Esophagus squamous epithelium (tissue), 5 donors: ENCODE measurements at regions not wholly inside any gene's neighbourhood (a gene's known extent, or its start where the extent isn't known, plus 50 kb on each side); places are given as distances from the start of the nearest gene placed in this dataset.

Experiments
- DNase-seq: peaks from one replicate; lab custom pipeline; 2025; lab: John Stamatoyannopoulos, UW
- H3K27ac ChIP-seq, 4 donors: fragments of 200-600 bp; sonication (generic); one replicate each; pipeline ENCODE4 v1.5.1; 2016 to 2019; ENCODE audit warnings: mild to moderate bottlenecking in 1 of 4
- H3K27me3 ChIP-seq, 4 donors: fragments of 200-600 bp; sonication (generic); 1 replicate in 3 of 4; 2 replicates in 1 of 4; pipeline versions ENCODE4 v1.5.1 to v1.6.0; 2017 to 2021; ENCODE audit warnings: antibody characterized with exemption in 1 of 4
- H3K36me3 ChIP-seq, 3 donors: fragments of 200-600 bp; sonication (generic); one replicate each; pipeline ENCODE4 v1.5.1; 2016 to 2019
- H3K4me1 ChIP-seq, 3 donors: fragments of 200-600 bp; sonication (generic); one replicate each; pipeline ENCODE4 v1.5.1; 2017 to 2019
- H3K4me3 ChIP-seq, 4 donors: fragments of 200-600 bp; sonication (generic); 1 replicate in 3 of 4; 2 replicates in 1 of 4; pipeline ENCODE4 v1.5.1; 2016 to 2019; ENCODE audit warnings: mild to moderate bottlenecking in 2 of 4, moderate library complexity in 1 of 4
- H3K9me3 ChIP-seq, 3 donors: fragments of 200-600 bp; sonication (generic); one replicate each; pipeline ENCODE4 v1.5.1; 2016 to 2019
- POLR2A ChIP-seq, 4 donors: fragments of 450-650 bp; IDR thresholded peaks; one replicate each; pipeline ENCODE4 v1.6.1; 2017; ENCODE audit warnings: antibody characterized with exemption in 4 of 4, mild to moderate bottlenecking in 4 of 4, moderate library complexity in 3 of 4
- WGBS, 2 donors: methylation state at CpG; one replicate each; pipeline ENCODE4 v1.1.5; 2018; 5-methylcytosine and 5-hydroxymethylcytosine counted together
- intact Hi-C: fragments of 100-400 bp; cut with DNase I; formaldehyde crosslinking; loops from one replicate; pipeline ENCODE4 v1.15.0; 2022
- TF ChIP-seq, protein P1 (sequence below), 6 experiments: fragments of 450-650 bp in 4 of 6; fragments of 200-600 bp in 2 of 6; sonication (generic) in 2 of 6; IDR thresholded peaks; one replicate each; pipeline ENCODE4 v1.5.1; 2016 to 2019; ENCODE audit warnings: antibody characterized with exemption in 6 of 6, mild to moderate bottlenecking in 4 of 6, moderate library complexity in 4 of 6
- donor health status: DM: yes; HTN: yes; CAD: no.

GRCh38 chr16:65634833-65635232 lies 513.0 kb upstream of the CDH11 start:
- Histone ChIP-seq H3K4me1 (no peaks in the 10 kb centered on the region), H3K9me3 (no peaks in the 10 kb centered on the region), H3K4me3 (no peak overlapping the region), H3K27me3 (peaks cover 0 to 3% (median 0%) of the 10 kb centered on the region in 4 donors), H3K27ac (no peak overlapping the region), H3K36me3 (no peaks in the 10 kb centered on the region)
- intact Hi-C loops: no loop called here
- no peak for DNase-seq
- no peak for TF ChIP-seq POLR2A (IDR thresholded peaks at IDR 0.05)
- TF ChIP-seq, protein P1, sequence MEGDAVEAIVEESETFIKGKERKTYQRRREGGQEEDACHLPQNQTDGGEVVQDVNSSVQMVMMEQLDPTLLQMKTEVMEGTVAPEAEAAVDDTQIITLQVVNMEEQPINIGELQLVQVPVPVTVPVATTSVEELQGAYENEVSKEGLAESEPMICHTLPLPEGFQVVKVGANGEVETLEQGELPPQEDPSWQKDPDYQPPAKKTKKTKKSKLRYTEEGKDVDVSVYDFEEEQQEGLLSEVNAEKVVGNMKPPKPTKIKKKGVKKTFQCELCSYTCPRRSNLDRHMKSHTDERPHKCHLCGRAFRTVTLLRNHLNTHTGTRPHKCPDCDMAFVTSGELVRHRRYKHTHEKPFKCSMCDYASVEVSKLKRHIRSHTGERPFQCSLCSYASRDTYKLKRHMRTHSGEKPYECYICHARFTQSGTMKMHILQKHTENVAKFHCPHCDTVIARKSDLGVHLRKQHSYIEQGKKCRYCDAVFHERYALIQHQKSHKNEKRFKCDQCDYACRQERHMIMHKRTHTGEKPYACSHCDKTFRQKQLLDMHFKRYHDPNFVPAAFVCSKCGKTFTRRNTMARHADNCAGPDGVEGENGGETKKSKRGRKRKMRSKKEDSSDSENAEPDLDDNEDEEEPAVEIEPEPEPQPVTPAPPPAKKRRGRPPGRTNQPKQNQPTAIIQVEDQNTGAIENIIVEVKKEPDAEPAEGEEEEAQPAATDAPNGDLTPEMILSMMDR (IDR thresholded peaks at IDR 0.05): no peak
- 94 to 95% methylated on average over 1 of the region's 1 CpG for WGBS, 2 donors

- Histone ChIP-seq H3K27ac (no peak overlapping the region), H3K4me3 (no peak overlapping the region)
These were observed 512.4 kb upstream of the CDH11 start for GRCh38 chr16:65634291-65634690.

DNA sequence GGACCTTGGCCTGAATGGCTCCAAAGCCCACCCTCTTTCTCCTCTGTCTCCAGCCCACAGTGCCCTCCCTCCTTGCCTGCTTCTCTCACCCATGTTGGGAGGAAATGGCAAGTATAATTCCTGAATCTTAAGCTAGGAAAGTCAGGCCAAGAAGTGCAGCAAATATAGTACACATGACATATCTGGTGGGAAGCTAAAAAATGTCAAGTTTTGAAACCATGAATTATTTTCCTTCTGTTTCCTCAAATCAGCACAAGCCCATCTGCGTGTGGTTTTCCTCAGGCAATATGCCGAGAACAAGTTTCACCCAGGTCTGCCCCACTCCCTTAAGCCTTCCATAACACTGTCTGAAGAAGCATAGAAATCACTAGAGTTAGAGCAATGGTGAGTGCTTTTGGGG lies 502.8 kb upstream of the CDH11 start:
- intact Hi-C loops: no loop called here
- Histone ChIP-seq H3K4me3 (no peak overlapping the region), H3K27me3 (peaks cover 0 to 24% (median 0%) of the 10 kb centered on the region in 4 donors), H3K9me3 (no peaks in the 10 kb centered on the region), H3K27ac (no peak overlapping the region), H3K4me1 (no peaks in the 10 kb centered on the region), H3K36me3 (no peaks in the 10 kb centered on the region)
- WGBS, 2 donors: 61 to 94% methylated on average over 2 of the region's 2 CpGs
- TF ChIP-seq POLR2A (IDR thresholded peaks at IDR 0.05): no peak
- TF ChIP-seq, protein P1 (IDR thresholded peaks at IDR 0.05): no peak
- no peak for DNase-seq

More at GRCh38 chr16:65634291-65634690, 512.4 kb upstream of the CDH11 start:
- 73 to 76% methylated on average over 3 to 5 of the region's 5 CpGs for WGBS, 2 donors
- TF ChIP-seq, protein P1 (IDR thresholded peaks at IDR 0.05): no peak
- no peak for TF ChIP-seq POLR2A (IDR thresholded peaks at IDR 0.05)
- intact Hi-C loops: no loop called here
- Histone ChIP-seq H3K27me3 (peaks cover 0 to 5% (median 0%) of the 10 kb centered on the region in 4 donors), H3K9me3 (no peaks in the 10 kb centered on the region), H3K36me3 (no peaks in the 10 kb centered on the region), H3K4me1 (no peaks in the 10 kb centered on the region)
- DNase-seq: no peak

DNA sequence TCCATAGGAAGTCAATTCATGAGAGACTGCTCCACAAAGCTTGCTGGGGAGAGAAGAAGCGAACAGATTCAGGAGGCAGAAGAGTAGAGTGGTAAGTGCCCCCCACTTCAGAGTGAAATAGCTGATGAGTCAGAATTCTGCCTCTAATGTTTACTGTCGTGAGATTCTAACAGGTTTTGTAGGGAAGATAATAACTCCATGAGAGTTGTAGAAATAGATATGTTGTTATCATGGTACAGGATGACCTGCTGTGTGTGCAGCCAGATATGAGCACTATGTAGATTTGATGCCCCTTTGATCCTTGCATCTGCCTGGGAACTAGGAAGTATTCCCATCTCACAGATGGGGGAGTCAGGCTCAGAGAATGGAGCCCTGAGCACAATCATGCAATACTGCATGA lies 502.4 kb upstream of the CDH11 start:
- no peaks in the 10 kb centered on the region for H3K36me3 ChIP-seq
- intact Hi-C loops: no loop called here
- WGBS, 2 donors: 73 to 78% methylated on average over 2 of the region's 2 CpGs

GRCh38 chr16:65622871-65623270 lies 501.0 kb upstream of the CDH11 start:
- WGBS, 2 donors: 90 to 91% methylated on average over 3 to 4 of the region's 4 CpGs
- no peak overlapping the region for H3K4me3 ChIP-seq
- peaks cover 0 to 31% (median 0%) of the 10 kb centered on the region in 4 donors for H3K27me3 ChIP-seq
- H3K9me3 ChIP-seq: no peaks in the 10 kb centered on the region
- no peak for DNase-seq
- H3K4me1 ChIP-seq: no peaks in the 10 kb centered on the region
- intact Hi-C loops: no loop called here
- TF ChIP-seq, protein P1 (IDR thresholded peaks at IDR 0.05): no peak
- TF ChIP-seq POLR2A (IDR thresholded peaks at IDR 0.05): no peak
- no peaks in the 10 kb centered on the region for H3K36me3 ChIP-seq
- H3K27ac ChIP-seq: no peak overlapping the region

More for the DNA sequence above, 502.4 kb upstream of the CDH11 start:
- no peak for DNase-seq
- Histone ChIP-seq H3K4me1 (no peaks in the 10 kb centered on the region), H3K9me3 (no peaks in the 10 kb centered on the region), H3K4me3 (no peak overlapping the region), H3K27ac (no peak overlapping the region), H3K27me3 (peaks cover 0 to 24% (median 0%) of the 10 kb centered on the region in 4 donors)
- TF ChIP-seq, protein P1 (IDR thresholded peaks at IDR 0.05): no peak
- no peak for TF ChIP-seq POLR2A (IDR thresholded peaks at IDR 0.05)
